ENCODE measurements at regions not wholly inside any gene's neighbourhood (a gene's known extent, or its start where the extent isn't known, plus 50 kb on each side); places are given as distances from the start of the nearest gene placed in this dataset.

DNA sequence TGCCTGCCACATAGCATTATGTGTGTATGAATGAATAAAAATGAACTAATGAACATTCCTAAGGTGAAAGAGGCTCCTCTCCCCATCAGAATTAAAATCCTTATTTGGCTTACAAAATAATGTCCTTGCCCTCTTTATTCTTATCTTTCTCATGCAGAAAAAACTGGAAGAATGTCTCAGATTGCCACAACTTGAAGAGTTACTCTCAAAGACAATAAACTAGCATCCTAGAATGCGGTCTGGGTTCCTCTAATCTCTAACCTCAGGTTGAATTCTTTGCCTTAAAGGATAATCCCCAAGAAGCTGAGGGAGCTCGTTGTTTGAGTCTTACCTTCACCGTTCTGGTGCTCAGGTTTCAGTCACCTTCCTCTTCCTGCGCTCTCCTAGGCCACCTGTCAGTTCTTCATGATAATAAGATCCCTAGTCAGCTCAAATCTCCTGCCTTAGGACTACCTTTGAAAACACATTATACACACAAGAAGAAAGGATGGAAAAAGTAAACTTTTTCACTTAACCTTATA, 147.1 kb downstream of the PHLDA1 start:
- TF ChIP-seq POLR2A (IDR thresholded peaks at IDR 0.05) = no peak
- TF ChIP-seq, protein P1, sequence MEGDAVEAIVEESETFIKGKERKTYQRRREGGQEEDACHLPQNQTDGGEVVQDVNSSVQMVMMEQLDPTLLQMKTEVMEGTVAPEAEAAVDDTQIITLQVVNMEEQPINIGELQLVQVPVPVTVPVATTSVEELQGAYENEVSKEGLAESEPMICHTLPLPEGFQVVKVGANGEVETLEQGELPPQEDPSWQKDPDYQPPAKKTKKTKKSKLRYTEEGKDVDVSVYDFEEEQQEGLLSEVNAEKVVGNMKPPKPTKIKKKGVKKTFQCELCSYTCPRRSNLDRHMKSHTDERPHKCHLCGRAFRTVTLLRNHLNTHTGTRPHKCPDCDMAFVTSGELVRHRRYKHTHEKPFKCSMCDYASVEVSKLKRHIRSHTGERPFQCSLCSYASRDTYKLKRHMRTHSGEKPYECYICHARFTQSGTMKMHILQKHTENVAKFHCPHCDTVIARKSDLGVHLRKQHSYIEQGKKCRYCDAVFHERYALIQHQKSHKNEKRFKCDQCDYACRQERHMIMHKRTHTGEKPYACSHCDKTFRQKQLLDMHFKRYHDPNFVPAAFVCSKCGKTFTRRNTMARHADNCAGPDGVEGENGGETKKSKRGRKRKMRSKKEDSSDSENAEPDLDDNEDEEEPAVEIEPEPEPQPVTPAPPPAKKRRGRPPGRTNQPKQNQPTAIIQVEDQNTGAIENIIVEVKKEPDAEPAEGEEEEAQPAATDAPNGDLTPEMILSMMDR (IDR thresholded peaks at IDR 0.05) = no peak

Data from prostate gland (tissue), 2 donors.